CD4-positive, alpha-beta T cell treated with Interleukin-17A for 4 hours (primary cell): ENCODE measurements at regions not wholly inside any gene's neighbourhood (a gene's known extent, or its start where the extent isn't known, plus 50 kb on each side); places are given as distances from the start of the nearest gene placed in this dataset.
"Not testable (repeated sequence)": the region's sequence is repeated elsewhere in the genome, so short reads cannot be mapped to it uniquely, and the experiment has no call there.

Experiments used
- DNase-seq: peaks from one replicate; pipeline ENCODE4 v3.0.0-alpha.2; 2020; ENCODE audit warnings: mixed read lengths

- DNase-seq, result not testable (repeated sequence)
Observed at GRCh38 chr20:5386846-5387245, 70.1 kb upstream of the PROKR2 start.

- not testable (repeated sequence) for DNase-seq
Observed at GRCh38 chr20:5381527-5381926, 64.8 kb upstream of the PROKR2 start.

- no peak for DNase-seq
Observed at GRCh38 chr20:5377484-5377883, 60.7 kb upstream of the PROKR2 start.

GRCh38 chr20:5376228-5376627, 59.5 kb upstream of the PROKR2 start:
- DNase-seq, result no peak

GRCh38 chr20:5374171-5374570, 57.4 kb upstream of the PROKR2 start:
- no peak for DNase-seq

GRCh38 chr20:5372371-5372770, 55.6 kb upstream of the PROKR2 start:
- DNase-seq, result no peak

GRCh38 chr20:5369629-5370028, 52.9 kb upstream of the PROKR2 start:
- DNase-seq, result no peak
